ENCODE measurements at regions not wholly inside any gene's neighbourhood (a gene's known extent, or its start where the extent isn't known, plus 50 kb on each side); places are given as distances from the start of the nearest gene placed in this dataset.

- Mint-ChIP-seq H3K4me1 (ENCODE audit: low read depth) (peaks cover 6% of the 10 kb centered on the region), H3K27ac (no peak overlapping the region), H3K36me3 (ENCODE audit: low read depth) (peaks cover 3% of the 10 kb centered on the region), H3K27me3 (ENCODE audit: low read depth) (no peaks in the 10 kb centered on the region), H3K9me3 (no peaks in the 10 kb centered on the region), H3K4me3 (no peak overlapping the region)
- DNase-seq: no peak
- intact Hi-C loops (cut with micrococcal nuclease): no loop called here
- CTCF ChIA-PET: no interaction called here
These were observed 111.8 kb upstream of the CYYR1 start for GRCh38 chr21:26684889-26685288.

GRCh38 chr21:26683996-26684395, 110.9 kb upstream of the CYYR1 start:
- CTCF ChIA-PET: no interaction called here
- intact Hi-C loops (cut with micrococcal nuclease): no loop called here
- Mint-ChIP-seq H3K9me3 (no peaks in the 10 kb centered on the region), H3K27me3 (ENCODE audit: low read depth) (no peaks in the 10 kb centered on the region), H3K4me3 (no peak overlapping the region), H3K27ac (no peak overlapping the region), H3K4me1 (ENCODE audit: low read depth) (peaks cover 6% of the 10 kb centered on the region), H3K36me3 (ENCODE audit: low read depth) (peaks cover 3% of the 10 kb centered on the region)
- DNase-seq: no peak

GRCh38 chr21:26679284-26679683, 106.2 kb upstream of the CYYR1 start:
- Mint-ChIP-seq H3K27ac (no peak overlapping the region), H3K36me3 (ENCODE audit: low read depth) (no peaks in the 10 kb centered on the region), H3K9me3 (no peaks in the 10 kb centered on the region), H3K4me3 (no peak overlapping the region), H3K4me1 (ENCODE audit: low read depth) (no peaks in the 10 kb centered on the region), H3K27me3 (ENCODE audit: low read depth) (no peaks in the 10 kb centered on the region)
- DNase-seq: no peak
- CTCF ChIA-PET: no interaction called here
- intact Hi-C loops (cut with micrococcal nuclease): no loop called here

GRCh38 chr21:26674323-26674722, 101.2 kb upstream of the CYYR1 start:
- intact Hi-C loops (cut with micrococcal nuclease): no loop called here
- CTCF ChIA-PET: no interaction called here
- Mint-ChIP-seq H3K36me3 (ENCODE audit: low read depth) (no peaks in the 10 kb centered on the region), H3K4me3 (no peak overlapping the region), H3K4me1 (ENCODE audit: low read depth) (no peaks in the 10 kb centered on the region), H3K27ac (no peak overlapping the region), H3K27me3 (ENCODE audit: low read depth) (peaks cover 12% of the 10 kb centered on the region), H3K9me3 (no peaks in the 10 kb centered on the region)
- DNase-seq: no peak

GRCh38 chr21:26669215-26669764, 96.2 kb upstream of the CYYR1 start:
- H3K27ac Mint-ChIP-seq: no peak overlapping the region
- intact Hi-C loops (cut with micrococcal nuclease): no loop called here
- H3K4me1 Mint-ChIP-seq (ENCODE audit: low read depth): no peaks in the 10 kb centered on the region
- peaks cover 4% of the 10 kb centered on the region for H3K9me3 Mint-ChIP-seq
- peaks cover 17% of the 10 kb centered on the region for H3K27me3 Mint-ChIP-seq (ENCODE audit: low read depth)
- no peak overlapping the region for H3K4me3 Mint-ChIP-seq
- no peak for DNase-seq
- no peaks in the 10 kb centered on the region for H3K36me3 Mint-ChIP-seq (ENCODE audit: low read depth)
- CTCF ChIA-PET: no interaction called here

GRCh38 chr21:26659757-26660156, 86.7 kb upstream of the CYYR1 start:
- H3K9me3 Mint-ChIP-seq: no peaks in the 10 kb centered on the region
- no peak overlapping the region for H3K4me3 Mint-ChIP-seq
- intact Hi-C loops (cut with micrococcal nuclease): no loop called here
- H3K27ac Mint-ChIP-seq: no peak overlapping the region
- CTCF ChIA-PET: no interaction called here
- no peaks in the 10 kb centered on the region for H3K4me1 Mint-ChIP-seq (ENCODE audit: low read depth)
- H3K36me3 Mint-ChIP-seq (ENCODE audit: low read depth): no peaks in the 10 kb centered on the region
- no peak for DNase-seq
- peaks cover 9% of the 10 kb centered on the region for H3K27me3 Mint-ChIP-seq (ENCODE audit: low read depth)

GRCh38 chr21:26659182-26659581, 86.1 kb upstream of the CYYR1 start:
- H3K4me3 Mint-ChIP-seq: no peak overlapping the region
- intact Hi-C loops (cut with micrococcal nuclease): no loop called here
- H3K36me3 Mint-ChIP-seq (ENCODE audit: low read depth): no peaks in the 10 kb centered on the region
- no peaks in the 10 kb centered on the region for H3K4me1 Mint-ChIP-seq (ENCODE audit: low read depth)
- peaks cover 9% of the 10 kb centered on the region for H3K27me3 Mint-ChIP-seq (ENCODE audit: low read depth)
- H3K27ac Mint-ChIP-seq: no peak overlapping the region
- no peaks in the 10 kb centered on the region for H3K9me3 Mint-ChIP-seq
- no peak for DNase-seq
- CTCF ChIA-PET: no interaction called here

- DNase-seq: no peak
- H3K27ac Mint-ChIP-seq: no peak overlapping the region
- no peak overlapping the region for H3K4me3 Mint-ChIP-seq
- H3K9me3 Mint-ChIP-seq: no peaks in the 10 kb centered on the region
- H3K27me3 Mint-ChIP-seq (ENCODE audit: low read depth): peaks cover 8% of the 10 kb centered on the region
- no peaks in the 10 kb centered on the region for H3K36me3 Mint-ChIP-seq (ENCODE audit: low read depth)
- H3K4me1 Mint-ChIP-seq (ENCODE audit: low read depth): no peaks in the 10 kb centered on the region
- CTCF ChIA-PET: no interaction called here
- intact Hi-C loops (cut with micrococcal nuclease): no loop called here
These were observed 82.4 kb upstream of the CYYR1 start for GRCh38 chr21:26655460-26655859.

GRCh38 chr21:26653430-26653829, 80.3 kb upstream of the CYYR1 start:
- H3K4me3 Mint-ChIP-seq: no peak overlapping the region
- H3K27ac Mint-ChIP-seq: no peak overlapping the region
- intact Hi-C loops (cut with micrococcal nuclease): no loop called here
- H3K4me1 Mint-ChIP-seq (ENCODE audit: low read depth): no peaks in the 10 kb centered on the region
- no peaks in the 10 kb centered on the region for H3K9me3 Mint-ChIP-seq
- CTCF ChIA-PET: no interaction called here
- no peak for DNase-seq
- no peaks in the 10 kb centered on the region for H3K36me3 Mint-ChIP-seq (ENCODE audit: low read depth)
- peaks cover 3% of the 10 kb centered on the region for H3K27me3 Mint-ChIP-seq (ENCODE audit: low read depth)

GRCh38 chr21:26652854-26653253, 79.8 kb upstream of the CYYR1 start:
- Mint-ChIP-seq H3K9me3 (no peaks in the 10 kb centered on the region), H3K4me3 (no peak overlapping the region), H3K27ac (no peak overlapping the region), H3K36me3 (ENCODE audit: low read depth) (no peaks in the 10 kb centered on the region), H3K27me3 (ENCODE audit: low read depth) (peaks cover 6% of the 10 kb centered on the region), H3K4me1 (ENCODE audit: low read depth) (no peaks in the 10 kb centered on the region)
- CTCF ChIA-PET: interaction anchor here (1.0 kb wide), 1 partner anchor 64 kb away, joined by 3 read pairs; no protein-coding TSS in a partner anchor
- DNase-seq: no peak
- intact Hi-C loops (cut with micrococcal nuclease): no loop called here

- intact Hi-C loops (cut with micrococcal nuclease): no loop called here
- DNase-seq: no peak
- Mint-ChIP-seq H3K36me3 (ENCODE audit: low read depth) (no peaks in the 10 kb centered on the region), H3K9me3 (no peaks in the 10 kb centered on the region), H3K4me1 (ENCODE audit: low read depth) (no peaks in the 10 kb centered on the region), H3K4me3 (no peak overlapping the region), H3K27ac (no peak overlapping the region), H3K27me3 (ENCODE audit: low read depth) (peaks cover 11% of the 10 kb centered on the region)
- CTCF ChIA-PET: no interaction called here
These were observed 68.0 kb upstream of the CYYR1 start for GRCh38 chr21:26641062-26641461.

- Mint-ChIP-seq H3K4me1 (ENCODE audit: low read depth) (no peaks in the 10 kb centered on the region), H3K4me3 (no peak overlapping the region), H3K36me3 (ENCODE audit: low read depth) (no peaks in the 10 kb centered on the region), H3K9me3 (peaks cover 3% of the 10 kb centered on the region), H3K27me3 (ENCODE audit: low read depth) (peaks cover 3% of the 10 kb centered on the region), H3K27ac (no peak overlapping the region)
- intact Hi-C loops (cut with micrococcal nuclease): no loop called here
- CTCF ChIA-PET: no interaction called here
- DNase-seq: no peak
These were observed 64.2 kb upstream of the CYYR1 start for GRCh38 chr21:26637201-26637745.

GRCh38 chr21:26635681-26636080, 62.6 kb upstream of the CYYR1 start:
- H3K27ac Mint-ChIP-seq: no peak overlapping the region
- DNase-seq: no peak
- H3K36me3 Mint-ChIP-seq (ENCODE audit: low read depth): no peaks in the 10 kb centered on the region
- H3K9me3 Mint-ChIP-seq: peaks cover 8% of the 10 kb centered on the region
- CTCF ChIA-PET: no interaction called here
- no peaks in the 10 kb centered on the region for H3K4me1 Mint-ChIP-seq (ENCODE audit: low read depth)
- intact Hi-C loops (cut with micrococcal nuclease): no loop called here
- peaks cover 3% of the 10 kb centered on the region for H3K27me3 Mint-ChIP-seq (ENCODE audit: low read depth)
- no peak overlapping the region for H3K4me3 Mint-ChIP-seq

All from activated naive CD4-positive, alpha-beta T cell treated with anti-CD3 and anti-CD28 coated beads for 36 hours (primary cell).